HEK293T (cell line): ENCODE measurements at regions not wholly inside any gene's neighbourhood (a gene's known extent, or its start where the extent isn't known, plus 50 kb on each side); places are given as distances from the start of the nearest gene placed in this dataset.

Source experiments
- BHLHE40 ChIP-seq: fragments of 450-650 bp; IDR thresholded peaks from 2 replicates; pipeline ENCODE4 v1.6.1; 2016; ENCODE audit warnings: mild to moderate bottlenecking, moderate library complexity, borderline replicate concordance
- CTBP1 ChIP-seq: fragments of 450-650 bp; IDR thresholded peaks from 2 replicates; pipeline ENCODE4 v1.6.1; 2016; ENCODE audit warnings: borderline replicate concordance
- FOXA1 ChIP-seq: fragments of 450-650 bp; IDR thresholded peaks from 2 replicates; pipeline ENCODE4 v1.6.1; 2016; ENCODE audit warnings: mild to moderate bottlenecking
- FOXK2 ChIP-seq: fragments of 450-650 bp; IDR thresholded peaks from 2 replicates; pipeline ENCODE4 v1.6.1; 2016; ENCODE audit warnings: mild to moderate bottlenecking
- FOXM1 ChIP-seq: fragments of 450-650 bp; IDR thresholded peaks from 2 replicates; pipeline ENCODE4 v1.6.1; 2017; ENCODE audit warnings: mild to moderate bottlenecking, borderline replicate concordance
- HDGF ChIP-seq: fragments of 450-650 bp; IDR thresholded peaks from 2 replicates; pipeline ENCODE4 v1.6.1; 2017; ENCODE audit warnings: antibody characterized with exemption, borderline replicate concordance
- LEF1 ChIP-seq: fragments of 450-650 bp; IDR thresholded peaks from 2 replicates; pipeline ENCODE4 v1.6.1; 2017; ENCODE audit warnings: mild to moderate bottlenecking, borderline replicate concordance
- SUZ12 ChIP-seq: fragments of 450-650 bp; IDR thresholded peaks from 2 replicates; pipeline ENCODE4 v1.6.1; 2016; ENCODE audit warnings: mild to moderate bottlenecking
- ZNF384 ChIP-seq: fragments of 450-650 bp; IDR thresholded peaks from 2 replicates; pipeline ENCODE4 v1.6.1; 2016

- TF ChIP-seq CTBP1: no peak
- no peak for TF ChIP-seq FOXM1
- TF ChIP-seq HDGF: no peak
- TF ChIP-seq FOXK2: no peak
- no peak for TF ChIP-seq LEF1
- TF ChIP-seq FOXA1: no peak
- TF ChIP-seq SUZ12: no peak
- no peak for TF ChIP-seq BHLHE40
- no peak for TF ChIP-seq ZNF384
These were observed 643.7 kb downstream of the BCOR start for GRCh38 chrX:39453889-39454621.
